ENCODE measurements at regions not wholly inside any gene's neighbourhood (a gene's known extent, or its start where the extent isn't known, plus 50 kb on each side); places are given as distances from the start of the nearest gene placed in this dataset.

DNA sequence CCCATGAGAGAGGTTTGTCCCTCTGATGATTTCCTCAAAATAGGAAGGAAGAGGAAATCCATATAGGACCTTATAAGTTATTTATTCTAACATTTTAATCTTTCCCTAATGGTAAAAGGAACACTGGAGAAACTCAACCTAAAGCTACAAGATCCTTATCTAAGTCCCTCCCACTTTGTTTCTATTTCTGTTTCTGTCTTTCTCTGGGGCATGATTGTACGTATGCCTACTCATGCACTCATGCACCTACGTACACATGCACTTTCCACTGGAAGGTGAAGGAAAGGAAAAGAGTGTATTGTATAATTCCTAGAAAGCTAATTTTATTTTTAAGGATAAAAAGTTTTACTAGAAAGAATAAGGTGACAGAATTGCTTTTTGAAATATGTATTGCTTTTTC lies 125.0 kb downstream of the RAB38 start:
- TF ChIP-seq CTCF (IDR thresholded peaks at IDR 0.05) (no peak), EZH2phosphoT487 (IDR thresholded peaks at IDR 0.05) (no peak)
